Glomerular visceral epithelial cell (primary cell): ENCODE measurements at regions not wholly inside any gene's neighbourhood (a gene's known extent, or its start where the extent isn't known, plus 50 kb on each side); places are given as distances from the start of the nearest gene placed in this dataset.
"Not testable (repeated sequence)": the region's sequence is repeated elsewhere in the genome, so short reads cannot be mapped to it uniquely, and the experiment has no call there.

Source experiments
- DNase-seq: peaks from one replicate; pipeline ENCODE4 v3.0.0-alpha.2; 2016; ENCODE audit errors: extremely low spot score

GRCh38 chr2:208685929-208686328 is 279.3 kb downstream of the PTH2R start:
- not testable (repeated sequence) for DNase-seq

- DNase-seq, result no peak
These were observed 280.1 kb downstream of the PTH2R start for GRCh38 chr2:208686665-208687064.

- DNase-seq, result not testable (repeated sequence)
These were observed 281.1 kb downstream of the PTH2R start for GRCh38 chr2:208687720-208688119.

- no peak for DNase-seq
These were observed 291.5 kb downstream of the PTH2R start for GRCh38 chr2:208698114-208698513.

- no peak for DNase-seq
These were observed 301.9 kb downstream of the PTH2R start for GRCh38 chr2:208708486-208708885.

GRCh38 chr2:208711598-208711997 is 305.0 kb downstream of the PTH2R start:
- DNase-seq, result no peak

- no peak for DNase-seq
These were observed 306.6 kb downstream of the PTH2R start for GRCh38 chr2:208713066-208713745.

- no peak for DNase-seq
These were observed 312.2 kb downstream of the PTH2R start for GRCh38 chr2:208718828-208719227.

GRCh38 chr2:208722731-208723130 is 316.1 kb downstream of the PTH2R start:
- no peak for DNase-seq

GRCh38 chr2:208725280-208725679 is 318.7 kb downstream of the PTH2R start:
- DNase-seq, result no peak

- no peak for DNase-seq
These were observed 319.6 kb downstream of the PTH2R start for GRCh38 chr2:208726242-208726641.

- not testable (repeated sequence) for DNase-seq
These were observed 345.2 kb downstream of the PTH2R start for GRCh38 chr2:208751663-208752415.

- DNase-seq, result no peak
These were observed 350.8 kb downstream of the PTH2R start for GRCh38 chr2:208757364-208757763.

- DNase-seq, result not testable (repeated sequence)
These were observed 366.5 kb downstream of the PTH2R start for GRCh38 chr2:208773074-208773473.

- DNase-seq, result no peak
These were observed 374.6 kb downstream of the PTH2R start for GRCh38 chr2:208781166-208781565.

- no peak for DNase-seq
These were observed 375.5 kb downstream of the PTH2R start for GRCh38 chr2:208782097-208782496.

- no peak for DNase-seq
These were observed 376.6 kb downstream of the PTH2R start for GRCh38 chr2:208783184-208783583.

- DNase-seq, result not testable (repeated sequence)
These were observed 378.2 kb downstream of the PTH2R start for GRCh38 chr2:208784774-208785173.

- DNase-seq, result no peak
These were observed 384.7 kb downstream of the PTH2R start for GRCh38 chr2:208791257-208791656.

GRCh38 chr2:208792766-208793165 is 386.2 kb downstream of the PTH2R start:
- no peak for DNase-seq

- no peak for DNase-seq
These were observed 386.8 kb downstream of the PTH2R start for GRCh38 chr2:208793434-208793833.

- no peak for DNase-seq
These were observed 387.8 kb downstream of the PTH2R start for GRCh38 chr2:208794288-208794975.

- no peak for DNase-seq
These were observed 392.1 kb downstream of the PTH2R start for GRCh38 chr2:208798698-208799097.
